ENCODE measurements at regions not wholly inside any gene's neighbourhood (a gene's known extent, or its start where the extent isn't known, plus 50 kb on each side); places are given as distances from the start of the nearest gene placed in this dataset.
A peak's percentile ranks its signal among the peaks of the same experiment; 100 is the strongest.
"Not testable (repeated sequence)": the region's sequence is repeated elsewhere in the genome, so short reads cannot be mapped to it uniquely, and the experiment has no call there.

- DNase-seq (ENCODE audit: low spot score); in situ Hi-C loops (cut with HindIII; ENCODE audit: low sequenced_read_pairs): not testable (repeated sequence)
These were observed 126.4 kb downstream of the RBM46 start for GRCh38 chr4:154907345-154908045.

- DNase-seq (ENCODE audit: low spot score), result no peak
These were observed 127.1 kb downstream of the RBM46 start for GRCh38 chr4:154908168-154908567.

GRCh38 chr4:154911097-154911496 is 130.0 kb downstream of the RBM46 start:
- DNase-seq (ENCODE audit: low spot score), result no peak
- in situ Hi-C loops (cut with HindIII; ENCODE audit: low sequenced_read_pairs), result no loop called here

More at GRCh38 chr4:154908168-154908567, 127.1 kb downstream of the RBM46 start:
- in situ Hi-C loops (cut with HindIII; ENCODE audit: low sequenced_read_pairs), result no loop called here

GRCh38 chr4:154911608-154912098 is 130.6 kb downstream of the RBM46 start:
- DNase-seq (ENCODE audit: low spot score), result no peak
- in situ Hi-C loops (cut with HindIII; ENCODE audit: low sequenced_read_pairs), result no loop called here

- in situ Hi-C loops (cut with HindIII; ENCODE audit: low sequenced_read_pairs), result no loop called here
- no peak for DNase-seq (ENCODE audit: low spot score)
These were observed 135.0 kb downstream of the RBM46 start for GRCh38 chr4:154916068-154916467.

GRCh38 chr4:154927126-154927680 is 146.1 kb downstream of the RBM46 start:
- in situ Hi-C loops (cut with HindIII; ENCODE audit: low sequenced_read_pairs), result no loop called here
- DNase-seq (ENCODE audit: low spot score), result no peak

GRCh38 chr4:154928640-154929257 is 147.7 kb downstream of the RBM46 start:
- peak; percentile 15 for DNase-seq (ENCODE audit: low spot score)
- in situ Hi-C loops (cut with HindIII; ENCODE audit: low sequenced_read_pairs), result no loop called here

GRCh38 chr4:154936873-154937272 is 155.8 kb downstream of the RBM46 start:
- in situ Hi-C loops (cut with HindIII; ENCODE audit: low sequenced_read_pairs), result no loop called here
- DNase-seq (ENCODE audit: low spot score), result no peak

- in situ Hi-C loops (cut with HindIII; ENCODE audit: low sequenced_read_pairs), result no loop called here
- no peak for DNase-seq (ENCODE audit: low spot score)
These were observed 158.8 kb downstream of the RBM46 start for GRCh38 chr4:154939851-154940250.

GRCh38 chr4:154942176-154942575 is 161.1 kb downstream of the RBM46 start:
- no peak for DNase-seq (ENCODE audit: low spot score)
- in situ Hi-C loops (cut with HindIII; ENCODE audit: low sequenced_read_pairs), result no loop called here

GRCh38 chr4:154944996-154945395 is 163.9 kb downstream of the RBM46 start:
- DNase-seq (ENCODE audit: low spot score), result no peak
- in situ Hi-C loops (cut with HindIII; ENCODE audit: low sequenced_read_pairs), result no loop called here

GRCh38 chr4:154946113-154946512 is 165.0 kb downstream of the RBM46 start:
- DNase-seq (ENCODE audit: low spot score), result no peak
- in situ Hi-C loops (cut with HindIII; ENCODE audit: low sequenced_read_pairs), result no loop called here

- in situ Hi-C loops (cut with HindIII; ENCODE audit: low sequenced_read_pairs), result no loop called here
These were observed 172.6 kb downstream of the RBM46 start for GRCh38 chr4:154953691-154954090.

GRCh38 chr4:154954117-154954516 is 173.0 kb downstream of the RBM46 start:
- in situ Hi-C loops (cut with HindIII; ENCODE audit: low sequenced_read_pairs), result no loop called here
- DNase-seq (ENCODE audit: low spot score), result no peak

More at GRCh38 chr4:154953691-154954090, 172.6 kb downstream of the RBM46 start:
- no peak for DNase-seq (ENCODE audit: low spot score)

- in situ Hi-C loops (cut with HindIII; ENCODE audit: low sequenced_read_pairs), result no loop called here
These were observed 177.0 kb downstream of the RBM46 start for GRCh38 chr4:154958121-154958520.

GRCh38 chr4:154958621-154959358 is 177.7 kb downstream of the RBM46 start:
- in situ Hi-C loops (cut with HindIII; ENCODE audit: low sequenced_read_pairs), result no loop called here
- DNase-seq (ENCODE audit: low spot score), result peak; percentile 8

More at GRCh38 chr4:154958121-154958520, 177.0 kb downstream of the RBM46 start:
- DNase-seq (ENCODE audit: low spot score), result no peak

GRCh38 chr4:154959756-154960155 is 178.7 kb downstream of the RBM46 start:
- in situ Hi-C loops (cut with HindIII; ENCODE audit: low sequenced_read_pairs), result no loop called here

GRCh38 chr4:154960476-154960875 is 179.4 kb downstream of the RBM46 start:
- in situ Hi-C loops (cut with HindIII; ENCODE audit: low sequenced_read_pairs), result no loop called here
- DNase-seq (ENCODE audit: low spot score), result no peak

More at GRCh38 chr4:154959756-154960155, 178.7 kb downstream of the RBM46 start:
- no peak for DNase-seq (ENCODE audit: low spot score)

- in situ Hi-C loops (cut with HindIII; ENCODE audit: low sequenced_read_pairs), result no loop called here
- no peak for DNase-seq (ENCODE audit: low spot score)
These were observed 180.2 kb downstream of the RBM46 start for GRCh38 chr4:154961263-154961662.

All from G401 (cell line).